ENCODE measurements at regions not wholly inside any gene's neighbourhood (a gene's known extent, or its start where the extent isn't known, plus 50 kb on each side); places are given as distances from the start of the nearest gene placed in this dataset.

DNA sequence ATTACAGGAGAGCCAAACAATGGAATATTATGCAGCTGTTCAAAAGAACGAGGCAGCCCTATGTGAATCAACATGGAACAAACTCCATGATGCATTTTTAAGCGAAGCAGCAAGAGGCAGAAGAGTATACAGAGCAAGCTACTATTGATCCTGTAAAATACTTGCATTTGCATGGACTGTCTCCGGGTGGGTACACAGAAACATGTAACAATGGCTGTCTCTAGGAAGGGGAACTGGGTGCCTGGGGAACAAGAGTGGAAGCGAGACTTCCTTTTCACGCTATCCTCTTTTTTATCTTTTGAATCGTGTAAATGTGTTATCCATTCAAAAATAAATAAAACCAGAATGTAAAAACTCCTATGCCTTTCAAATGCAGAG is 93.3 kb upstream of the SIRPA start:
- TF ChIP-seq, protein P1, sequence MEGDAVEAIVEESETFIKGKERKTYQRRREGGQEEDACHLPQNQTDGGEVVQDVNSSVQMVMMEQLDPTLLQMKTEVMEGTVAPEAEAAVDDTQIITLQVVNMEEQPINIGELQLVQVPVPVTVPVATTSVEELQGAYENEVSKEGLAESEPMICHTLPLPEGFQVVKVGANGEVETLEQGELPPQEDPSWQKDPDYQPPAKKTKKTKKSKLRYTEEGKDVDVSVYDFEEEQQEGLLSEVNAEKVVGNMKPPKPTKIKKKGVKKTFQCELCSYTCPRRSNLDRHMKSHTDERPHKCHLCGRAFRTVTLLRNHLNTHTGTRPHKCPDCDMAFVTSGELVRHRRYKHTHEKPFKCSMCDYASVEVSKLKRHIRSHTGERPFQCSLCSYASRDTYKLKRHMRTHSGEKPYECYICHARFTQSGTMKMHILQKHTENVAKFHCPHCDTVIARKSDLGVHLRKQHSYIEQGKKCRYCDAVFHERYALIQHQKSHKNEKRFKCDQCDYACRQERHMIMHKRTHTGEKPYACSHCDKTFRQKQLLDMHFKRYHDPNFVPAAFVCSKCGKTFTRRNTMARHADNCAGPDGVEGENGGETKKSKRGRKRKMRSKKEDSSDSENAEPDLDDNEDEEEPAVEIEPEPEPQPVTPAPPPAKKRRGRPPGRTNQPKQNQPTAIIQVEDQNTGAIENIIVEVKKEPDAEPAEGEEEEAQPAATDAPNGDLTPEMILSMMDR (IDR thresholded peaks at IDR 0.05; ENCODE audit: extremely low read depth in 1 of 2, insufficient read depth in 1 of 2, low read depth in 1 of 2, low read length in 2 of 2), result no peak
- TF ChIP-seq MYC (IDR thresholded peaks at IDR 0.05; ENCODE audit: low read depth, low read length), result no peak

Data from endothelial cell of umbilical vein (primary cell).